HepG2 (cell line): ENCODE measurements at regions not wholly inside any gene's neighbourhood (a gene's known extent, or its start where the extent isn't known, plus 50 kb on each side); places are given as distances from the start of the nearest gene placed in this dataset.

Experiments used
- ATAC-seq: fragments of 200-7000 bp; cut with Tn5 transposase; 3 replicates; pipeline ENCODE4 v1.9.1; 2020; ENCODE audit warnings: mild to moderate bottlenecking, moderate library complexity
- BruUV-seq: library from RNA; stranded (reverse); fragments of 400-500 nt; replicated peaks from 2 replicates; lab custom pipeline; 2021; lab: Mats Ljungman, UMichigan
- CTCF ChIA-PET: fragments of 300-600 bp; formaldehyde crosslinking; extraction: SDS; loops from one replicate; lab custom pipeline; 2021; ENCODE audit warnings: low total read pairs, inconsistent platforms, low intra/inter-chr PET ratio; lab: Yijun Ruan, JAX
- POLR2A ChIA-PET: fragments of 350-600 bp; sonication (Branson Sonifier 250); formaldehyde crosslinking; loops from one replicate; lab custom pipeline; 2020; ENCODE audit warnings: antibody characterized with exemption, inconsistent platforms; lab: Yijun Ruan, JAX
- DNase-seq: peaks from one replicate; pipeline ENCODE4 v3.0.0-alpha.2; 2015; ENCODE audit warnings: low spot score
- FAIRE-seq: peaks from 3 replicates; lab custom pipeline; 2011; peaks lifted over from hg19 to GRCh38; lab: Jason Lieb, UNC
- H2AFZ ChIP-seq: one replicate; pipeline ENCODE4 v1.6.1; 2011; ENCODE audit warnings: low read length, inconsistent platforms
- H3K27ac ChIP-seq: fragments of 300-600 bp; 3 replicates; pipeline ENCODE4 v1.8.0; 2011; ENCODE audit warnings: mixed run types, mild to moderate bottlenecking, mixed read lengths, low read length, inconsistent platforms; ENCODE audit not compliant: insufficient read depth; ENCODE audit errors: extremely low read length
- H3K27me3 ChIP-seq, 2 experiments: fragments of 200-600 bp in 1 of 2; 2 replicates in 1 of 2; 3 replicates in 1 of 2; pipeline versions ENCODE4 v1.6.0 to v1.8.0; 2011; ENCODE audit warnings: low read length in 2 of 2, mild to moderate bottlenecking in 2 of 2, moderate library complexity in 2 of 2, inconsistent platforms in 1 of 2; ENCODE audit not compliant: insufficient read depth in 2 of 2, control insufficient read depth in 1 of 2
- H3K36me3 ChIP-seq, 2 experiments: fragments of 200-600 bp in 1 of 2; replicated peaks in 1 of 2; 2 replicates in 1 of 2; 3 replicates in 1 of 2; pipeline versions ENCODE4 v1.5.1 to v1.8.0; 2011; ENCODE audit warnings: low read length in 2 of 2, inconsistent platforms in 1 of 2; ENCODE audit not compliant: insufficient read depth in 2 of 2, control insufficient read depth in 1 of 2
- H3K4me1 ChIP-seq: 2 replicates; pipeline ENCODE4 v1.5.1; 2012; ENCODE audit warnings: low read length, inconsistent platforms; ENCODE audit not compliant: insufficient read depth
- H3K4me2 ChIP-seq: 2 replicates; pipeline ENCODE4 v1.6.0; 2011; ENCODE audit warnings: low read depth, low read length, inconsistent platforms
- H3K4me3 ChIP-seq, 3 experiments: fragments of 200-600 bp in 1 of 3; sonication (generic), shearing (Covaris generic) in 1 of 3; replicated peaks in 1 of 3; 2 replicates each; pipeline ENCODE4 v1.5.1; 2011 to 2016; ENCODE audit warnings: low read length in 3 of 3, inconsistent platforms in 2 of 3, low read depth in 2 of 3, mild to moderate bottlenecking in 2 of 3, control low read depth in 1 of 3, mixed read lengths in 1 of 3; ENCODE audit not compliant: insufficient read depth in 1 of 3
- H3K79me2 ChIP-seq: one replicate; pipeline ENCODE4 v1.6.1; 2011; ENCODE audit warnings: low read length, inconsistent platforms; ENCODE audit not compliant: insufficient read depth
- H3K9ac ChIP-seq: 2 replicates; pipeline ENCODE4 v1.6.0; 2011; ENCODE audit warnings: mild to moderate bottlenecking, low read depth, low read length, inconsistent platforms; ENCODE audit not compliant: insufficient read depth
- H3K9me3 ChIP-seq: 2 replicates; pipeline ENCODE4 v1.5.1; 2012; ENCODE audit warnings: mild to moderate bottlenecking, low read length
- H4K20me1 ChIP-seq: 2 replicates; pipeline ENCODE4 v1.6.0; 2011; ENCODE audit warnings: inconsistent platforms, mild to moderate bottlenecking, low read length, moderate library complexity; ENCODE audit not compliant: insufficient read depth
- FOXO1 ChIP-seq: sonication (generic); formaldehyde crosslinking; IDR thresholded peaks from 2 replicates; pipeline ENCODE4 v1.4.0; 2020; ENCODE audit warnings: missing genetic modification reagents
- MAF1 ChIP-seq: sonication (generic); formaldehyde crosslinking; IDR thresholded peaks from 2 replicates; pipeline ENCODE4 v1.5.0; 2020; ENCODE audit warnings: missing genetic modification reagents, borderline replicate concordance
- NFE2L1 ChIP-seq: sonication (generic); formaldehyde crosslinking; IDR thresholded peaks from 2 replicates; pipeline ENCODE4 v1.4.0; 2020; ENCODE audit warnings: missing genetic modification reagents, mild to moderate bottlenecking, borderline replicate concordance
- RAD51 ChIP-seq: fragments of 450-650 bp; IDR thresholded peaks from 2 replicates; pipeline ENCODE4 v1.6.1; 2016; ENCODE audit warnings: borderline replicate concordance
- ZC3H13 ChIP-seq: sonication (generic); formaldehyde crosslinking; IDR thresholded peaks from 2 replicates; pipeline ENCODE4 v1.8.1; 2023; ENCODE audit warnings: mild to moderate bottlenecking, missing genetic modification reagents, moderate library complexity
- ZFP62 ChIP-seq: sonication (generic); formaldehyde crosslinking; IDR thresholded peaks from 2 replicates; pipeline ENCODE4 v1.4.0; 2020; ENCODE audit warnings: missing genetic modification reagents
- ZNF17 ChIP-seq: sonication (generic); formaldehyde crosslinking; IDR thresholded peaks from 2 replicates; pipeline ENCODE4 v1.5.0; 2020; ENCODE audit warnings: mild to moderate bottlenecking, missing genetic modification reagents
- ZNF225 ChIP-seq: sonication (generic); formaldehyde crosslinking; IDR thresholded peaks from 2 replicates; pipeline ENCODE4 v1.4.0; 2020; ENCODE audit warnings: mild to moderate bottlenecking, missing genetic modification reagents
- ZNF326 ChIP-seq: sonication (generic); formaldehyde crosslinking; IDR thresholded peaks from 2 replicates; pipeline ENCODE4 v1.4.0; 2020; ENCODE audit warnings: missing genetic modification reagents, borderline replicate concordance
- ZNF547 ChIP-seq: sonication (generic); formaldehyde crosslinking; IDR thresholded peaks from 2 replicates; pipeline ENCODE4 v1.5.1; 2020; ENCODE audit warnings: mild to moderate bottlenecking, missing genetic modification reagents
- WGBS: methylation state at CpG from one replicate; pipeline ENCODE4 v1.1.6; 2017; ENCODE audit warnings: low lambda C conversion rate; 5-methylcytosine and 5-hydroxymethylcytosine counted together
- in situ Hi-C: cut with HindIII; loops from 2 replicates; pipeline ENCODE4 v1.10.0; 2017; ENCODE audit warnings: low pct_unique_long_range_greater_than_20kb; ENCODE audit not compliant: extremely low pct_ligation_motif_present
- intact Hi-C: fragments of 100-400 bp; cut with micrococcal nuclease; formaldehyde crosslinking; loops from one replicate; pipeline ENCODE4 v1.10.0; 2022; ENCODE audit not compliant: unreplicated experiment
- TF ChIP-seq, protein P1 (sequence below): sonication (generic); formaldehyde crosslinking; IDR thresholded peaks from 2 replicates; pipeline ENCODE4 v1.8.1; 2023; ENCODE audit warnings: mild to moderate bottlenecking, missing genetic modification reagents, borderline replicate concordance
- TF ChIP-seq, protein P2 (sequence below): sonication (generic); formaldehyde crosslinking; IDR thresholded peaks from 2 replicates; pipeline ENCODE4 v1.9.0; 2021; ENCODE audit warnings: missing genetic modification reagents, borderline replicate concordance

DNA sequence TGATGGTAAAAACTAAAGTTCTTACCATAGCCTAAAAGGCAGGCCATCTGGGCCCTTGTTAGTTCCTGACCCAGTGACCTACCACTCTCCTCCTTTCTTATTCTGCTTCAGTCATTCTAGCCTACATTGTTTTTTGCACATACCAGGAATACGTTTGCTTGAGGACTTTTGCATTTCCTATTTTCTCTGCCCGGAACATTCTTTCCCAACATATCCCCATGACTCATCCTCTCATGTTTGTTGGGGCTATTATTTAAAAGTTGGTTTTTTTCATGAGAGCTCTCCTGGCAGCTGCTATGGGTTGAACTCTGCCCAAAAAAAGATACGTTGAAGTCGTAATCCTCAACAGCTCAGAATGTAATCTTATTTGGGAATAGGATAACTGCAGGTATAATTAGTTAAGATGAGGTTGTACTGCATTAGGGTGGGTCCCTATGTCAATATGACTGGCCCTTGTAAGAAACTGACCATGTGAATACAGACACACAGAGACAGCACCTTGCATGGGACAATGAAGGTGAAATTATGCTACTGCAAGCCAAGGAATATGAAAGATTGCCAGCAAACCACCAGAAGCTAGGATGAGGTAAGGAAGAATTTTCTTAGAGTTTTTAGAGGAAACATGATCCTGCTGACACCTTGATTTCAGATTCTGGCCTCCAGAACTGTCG is 138.3 kb upstream of the PDHA2 start:
- DNase-seq (no peak), ATAC-seq (no peak)
- peaks cover 75% of the 10 kb centered on the region for H3K9me3 ChIP-seq
- no peak overlapping the region for H3K27ac ChIP-seq
- no peak for TF ChIP-seq ZNF17 (CRISPR knock-in tag)
- TF ChIP-seq FOXO1 (CRISPR knock-in tag): no peak
- no peak for TF ChIP-seq ZNF225 (CRISPR knock-in tag)
- no peak for TF ChIP-seq MAF1 (CRISPR knock-in tag)
- no peak for TF ChIP-seq ZNF326
- no peak for TF ChIP-seq ZFP62
- TF ChIP-seq RAD51: no peak
- TF ChIP-seq, protein P1, sequence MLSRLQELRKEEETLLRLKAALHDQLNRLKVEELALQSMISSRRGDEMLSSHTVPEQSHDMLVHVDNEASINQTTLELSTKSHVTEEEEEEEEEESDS (CRISPR knock-in tag): no peak
- TF ChIP-seq, all 625 proteins: peak for 0
- Histone ChIP-seq H2AFZ (no peak overlapping the region), H3K4me2 (no peak overlapping the region), H3K79me2 (no peaks in the 10 kb centered on the region), H3K9ac (no peak overlapping the region), H3K36me3 (no peaks in the 10 kb centered on the region), H3K27me3 (no peaks in the 10 kb centered on the region), H3K4me3 (no peak overlapping the region), H3K4me1 (no peaks in the 10 kb centered on the region), H4K20me1 (no peaks in the 10 kb centered on the region)
- WGBS: 2% methylated on average over 5 of the region's 5 CpGs
- in situ Hi-C loops: no loop called here
- intact Hi-C loops: no loop called here
- BruUV-seq: no TSS peak
- POLR2A ChIA-PET: no interaction called here
- CTCF ChIA-PET: no interaction called here
- no peak for FAIRE-seq

DNA sequence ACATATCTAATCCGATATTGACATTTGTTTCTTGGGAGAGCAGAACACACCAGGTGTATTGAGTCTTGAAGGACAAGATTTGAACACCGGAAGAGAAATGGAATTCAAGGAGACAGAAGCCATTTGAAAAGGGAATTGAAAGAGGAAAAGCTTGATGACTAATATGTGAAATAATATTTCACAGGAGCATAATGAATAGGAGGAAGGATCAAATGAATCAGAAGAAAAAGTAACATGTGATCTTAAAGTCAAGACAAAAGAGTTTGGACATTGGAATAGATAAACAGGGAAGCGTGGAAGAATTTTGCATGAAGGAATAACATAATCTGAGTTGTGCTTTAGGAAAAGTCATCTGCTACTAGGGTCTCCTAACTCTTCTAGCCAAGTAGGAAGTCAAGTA is 145.5 kb upstream of the PDHA2 start:
- Histone ChIP-seq H3K36me3 (no peaks in the 10 kb centered on the region), H3K4me3 (no peak overlapping the region), H4K20me1 (no peaks in the 10 kb centered on the region), H3K27me3 (no peaks in the 10 kb centered on the region), H2AFZ (no peak overlapping the region), H3K27ac (no peak overlapping the region), H3K9me3 (peaks cover 53% of the 10 kb centered on the region), H3K4me2 (no peak overlapping the region), H3K4me1 (no peaks in the 10 kb centered on the region), H3K9ac (no peak overlapping the region), H3K79me2 (no peaks in the 10 kb centered on the region)
- BruUV-seq: no TSS peak
- TF ChIP-seq, protein P2, sequence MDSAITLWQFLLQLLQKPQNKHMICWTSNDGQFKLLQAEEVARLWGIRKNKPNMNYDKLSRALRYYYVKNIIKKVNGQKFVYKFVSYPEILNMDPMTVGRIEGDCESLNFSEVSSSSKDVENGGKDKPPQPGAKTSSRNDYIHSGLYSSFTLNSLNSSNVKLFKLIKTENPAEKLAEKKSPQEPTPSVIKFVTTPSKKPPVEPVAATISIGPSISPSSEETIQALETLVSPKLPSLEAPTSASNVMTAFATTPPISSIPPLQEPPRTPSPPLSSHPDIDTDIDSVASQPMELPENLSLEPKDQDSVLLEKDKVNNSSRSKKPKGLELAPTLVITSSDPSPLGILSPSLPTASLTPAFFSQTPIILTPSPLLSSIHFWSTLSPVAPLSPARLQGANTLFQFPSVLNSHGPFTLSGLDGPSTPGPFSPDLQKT: no peak
- TF ChIP-seq ZC3H13 (no peak), NFE2L1 (CRISPR knock-in tag) (no peak), ZNF547 (CRISPR knock-in tag) (no peak)
- ATAC-seq (no peak), FAIRE-seq (no peak), DNase-seq (no peak)
- ChIA-PET CTCF (no interaction called here), POLR2A (no interaction called here)
- in situ Hi-C loops: no loop called here
- WGBS: 29% methylated on average over 3 of the region's 3 CpGs
- intact Hi-C loops: no loop called here
